IMR-90 (cell line): ENCODE measurements at regions not wholly inside any gene's neighbourhood (a gene's known extent, or its start where the extent isn't known, plus 50 kb on each side); places are given as distances from the start of the nearest gene placed in this dataset.

Experiments used
- BHLHE40 ChIP-seq: fragments of 150-350 bp; IDR thresholded peaks from 2 replicates; pipeline ENCODE4 v1.6.1; 2016; ENCODE audit warnings: mild to moderate bottlenecking, low read depth, low read length
- POLR2A ChIP-seq: IDR thresholded peaks from 2 replicates; pipeline ENCODE4 v1.6.1; 2012; ENCODE audit warnings: mild to moderate bottlenecking, low read depth, low read length
- RAD21 ChIP-seq: IDR thresholded peaks from 2 replicates; pipeline ENCODE4 v1.6.1; 2012; ENCODE audit warnings: low read length, improper control_type of control experiment
- RCOR1 ChIP-seq: IDR thresholded peaks from 2 replicates; pipeline ENCODE4 v1.6.1; 2012; ENCODE audit warnings: mild to moderate bottlenecking, low read length, improper control_type of control experiment; ENCODE audit not compliant: insufficient replicate concordance
- TF ChIP-seq, protein P1 (sequence below): conservative IDR thresholded peaks from 2 replicates; pipeline ENCODE4 v1.5.1; 2012; ENCODE audit warnings: mild to moderate bottlenecking, low read depth, low read length, improper control_type of control experiment
- TF ChIP-seq, protein P2 (sequence below): fragments of 150-350 bp; IDR thresholded peaks from 2 replicates; pipeline ENCODE4 v1.6.1; 2017; ENCODE audit warnings: mild to moderate bottlenecking, antibody characterized with exemption, low read length, low read depth

GRCh38 chr15:66622591-66623022 is 56.8 kb upstream of the LCTL start:
- TF ChIP-seq, protein P1, sequence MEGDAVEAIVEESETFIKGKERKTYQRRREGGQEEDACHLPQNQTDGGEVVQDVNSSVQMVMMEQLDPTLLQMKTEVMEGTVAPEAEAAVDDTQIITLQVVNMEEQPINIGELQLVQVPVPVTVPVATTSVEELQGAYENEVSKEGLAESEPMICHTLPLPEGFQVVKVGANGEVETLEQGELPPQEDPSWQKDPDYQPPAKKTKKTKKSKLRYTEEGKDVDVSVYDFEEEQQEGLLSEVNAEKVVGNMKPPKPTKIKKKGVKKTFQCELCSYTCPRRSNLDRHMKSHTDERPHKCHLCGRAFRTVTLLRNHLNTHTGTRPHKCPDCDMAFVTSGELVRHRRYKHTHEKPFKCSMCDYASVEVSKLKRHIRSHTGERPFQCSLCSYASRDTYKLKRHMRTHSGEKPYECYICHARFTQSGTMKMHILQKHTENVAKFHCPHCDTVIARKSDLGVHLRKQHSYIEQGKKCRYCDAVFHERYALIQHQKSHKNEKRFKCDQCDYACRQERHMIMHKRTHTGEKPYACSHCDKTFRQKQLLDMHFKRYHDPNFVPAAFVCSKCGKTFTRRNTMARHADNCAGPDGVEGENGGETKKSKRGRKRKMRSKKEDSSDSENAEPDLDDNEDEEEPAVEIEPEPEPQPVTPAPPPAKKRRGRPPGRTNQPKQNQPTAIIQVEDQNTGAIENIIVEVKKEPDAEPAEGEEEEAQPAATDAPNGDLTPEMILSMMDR: no peak
- TF ChIP-seq, protein P2, sequence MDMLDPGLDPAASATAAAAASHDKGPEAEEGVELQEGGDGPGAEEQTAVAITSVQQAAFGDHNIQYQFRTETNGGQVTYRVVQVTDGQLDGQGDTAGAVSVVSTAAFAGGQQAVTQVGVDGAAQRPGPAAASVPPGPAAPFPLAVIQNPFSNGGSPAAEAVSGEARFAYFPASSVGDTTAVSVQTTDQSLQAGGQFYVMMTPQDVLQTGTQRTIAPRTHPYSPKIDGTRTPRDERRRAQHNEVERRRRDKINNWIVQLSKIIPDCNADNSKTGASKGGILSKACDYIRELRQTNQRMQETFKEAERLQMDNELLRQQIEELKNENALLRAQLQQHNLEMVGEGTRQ: no peak
- TF ChIP-seq BHLHE40: no peak
- no peak for TF ChIP-seq RCOR1
- no peak for TF ChIP-seq RAD21
- TF ChIP-seq POLR2A: no peak
